H1 (cell line): ENCODE measurements at regions not wholly inside any gene's neighbourhood (a gene's known extent, or its start where the extent isn't known, plus 50 kb on each side); places are given as distances from the start of the nearest gene placed in this dataset.

ENCODE experiments used
- CTCF ChIA-PET: fragments of 300-600 bp; sonication (Branson Sonifier 250); formaldehyde crosslinking; loops from one replicate; lab custom pipeline; 2021; ENCODE audit not compliant: partially characterized antibody; lab: Charles Lee
- POLR2A ChIA-PET: fragments of 300-600 bp; sonication (Branson Sonifier 250); formaldehyde crosslinking; loops from one replicate; lab custom pipeline; 2021; ENCODE audit warnings: inconsistent platforms; ENCODE audit not compliant: partially characterized antibody; lab: Charles Lee
- DNase-seq, 2 experiments: peaks; one replicate each; pipeline versions ENCODE4 v3.0.0 to v3.0.0-alpha.2; 2010 to 2022; ENCODE audit warnings: low spot score in 2 of 2, low read depth in 1 of 2, mixed read lengths in 1 of 2
- FAIRE-seq: peaks from 2 replicates; lab custom pipeline; 2011; peaks lifted over from hg19 to GRCh38; lab: Jason Lieb, UNC
- H2AFZ ChIP-seq: 2 replicates; pipeline ENCODE4 v1.8.1; 2012; ENCODE audit warnings: low read length, inconsistent platforms
- H2AK5ac ChIP-seq: 2 replicates; pipeline ENCODE4 v1.6.1; 2013; ENCODE audit warnings: low read depth, low read length
- H2BK120ac ChIP-seq: replicated peaks from 2 replicates; pipeline ENCODE3; 2013; ENCODE audit warnings: low read depth, low read length, inconsistent platforms
- H2BK12ac ChIP-seq: 2 replicates; pipeline ENCODE4 v1.6.1; 2013; ENCODE audit warnings: low read depth, low read length
- H2BK15ac ChIP-seq: 2 replicates; pipeline ENCODE4 v1.6.1; 2013; ENCODE audit warnings: low read length
- H2BK20ac ChIP-seq: 2 replicates; pipeline ENCODE4 v1.6.1; 2013; ENCODE audit warnings: low read length
- H2BK5ac ChIP-seq: 2 replicates; pipeline ENCODE4 v1.6.1; 2013; ENCODE audit warnings: low read depth, low read length
- H3K14ac ChIP-seq: 2 replicates; pipeline ENCODE4 v1.6.1; 2013; ENCODE audit warnings: inconsistent platforms; ENCODE audit not compliant: insufficient read length
- H3K18ac ChIP-seq: 2 replicates; pipeline ENCODE4 v1.6.1; 2013; ENCODE audit warnings: low read length; ENCODE audit errors: extremely low read depth
- H3K23ac ChIP-seq: 2 replicates; pipeline ENCODE4 v1.6.1; 2013; ENCODE audit warnings: inconsistent platforms; ENCODE audit not compliant: insufficient read length
- H3K23me2 ChIP-seq: 2 replicates; pipeline ENCODE4 v1.6.1; 2013; ENCODE audit warnings: low read depth, low read length
- H3K27ac ChIP-seq: 2 replicates; pipeline ENCODE4 v1.6.1; 2011; ENCODE audit warnings: low read depth, low read length, inconsistent platforms
- H3K27me3 ChIP-seq, 4 experiments: replicated peaks in 1 of 4; 1 replicate in 1 of 4; 2 replicates in 3 of 4; pipeline versions ENCODE4 v1.6.1 to v1.8.1; 2011 to 2013; ENCODE audit warnings: low read length in 3 of 4, mild to moderate bottlenecking in 3 of 4, inconsistent platforms in 2 of 4, mixed read lengths in 2 of 4, moderate library complexity in 1 of 4; ENCODE audit not compliant: control insufficient read depth in 3 of 4, insufficient read depth in 3 of 4; ENCODE audit errors: extremely low read depth in 1 of 4
- H3K36me3 ChIP-seq, 4 experiments: 2 replicates each; pipeline versions ENCODE4 v1.6.1 to v1.8.1; 2011 to 2013; ENCODE audit warnings: mild to moderate bottlenecking in 4 of 4, low read length in 3 of 4, moderate library complexity in 2 of 4, control low read depth in 1 of 4, inconsistent platforms in 1 of 4; ENCODE audit not compliant: insufficient read depth in 4 of 4, control insufficient read depth in 2 of 4
- H3K4ac ChIP-seq: replicated peaks from 2 replicates; pipeline ENCODE3; 2013; ENCODE audit warnings: low read length, low read depth, mixed read lengths, inconsistent platforms; ENCODE audit not compliant: insufficient read length
- H3K4me1 ChIP-seq, 4 experiments: replicated peaks in 1 of 4; 1 replicate in 1 of 4; 2 replicates in 3 of 4; pipeline versions ENCODE4 v1.6.1 to v1.8.1; 2011 to 2013; ENCODE audit warnings: low read length in 3 of 4, inconsistent platforms in 2 of 4, mixed read lengths in 1 of 4; ENCODE audit not compliant: insufficient read depth in 4 of 4, control insufficient read depth in 3 of 4
- H3K4me2 ChIP-seq, 2 experiments: 2 replicates each; pipeline versions ENCODE4 v1.6.1 to v1.8.1; 2011 to 2013; ENCODE audit warnings: low read depth in 2 of 2, low read length in 2 of 2, control low read depth in 1 of 2, inconsistent platforms in 1 of 2, mild to moderate bottlenecking in 1 of 2; ENCODE audit not compliant: insufficient read depth in 1 of 2
- H3K4me3 ChIP-seq, 4 experiments: fragments of 200-600, 300-600 bp in 1 of 4; sonication (generic), shearing (Covaris generic), sonication (Bioruptor Twin) in 1 of 4; 2 replicates each; pipeline versions ENCODE4 v1.5.1 to v1.8.1; 2011 to 2016; ENCODE audit warnings: low read length in 4 of 4, low read depth in 3 of 4, control low read depth in 2 of 4, inconsistent platforms in 2 of 4, mild to moderate bottlenecking in 2 of 4, mixed read lengths in 1 of 4, moderate library complexity in 1 of 4; ENCODE audit not compliant: insufficient read depth in 2 of 4; ENCODE audit errors: extremely low read depth in 1 of 4
- H3K56ac ChIP-seq: replicated peaks from 2 replicates; pipeline ENCODE3; 2013; ENCODE audit warnings: low read depth, mild to moderate bottlenecking, mixed read lengths, low read length, inconsistent platforms; ENCODE audit not compliant: insufficient read length
- H3K79me1 ChIP-seq: 2 replicates; pipeline ENCODE4 v1.6.1; 2013; ENCODE audit warnings: low read depth, low read length, control low read depth
- H3K79me2 ChIP-seq, 2 experiments: 2 replicates each; pipeline versions ENCODE4 v1.6.1 to v1.8.1; 2012 to 2013; ENCODE audit warnings: low read length in 2 of 2, mild to moderate bottlenecking in 2 of 2, inconsistent platforms in 1 of 2; ENCODE audit not compliant: insufficient read depth in 2 of 2, control insufficient read depth in 1 of 2
- H3K9ac ChIP-seq, 4 experiments: replicated peaks in 1 of 4; 1 replicate in 1 of 4; 2 replicates in 3 of 4; pipeline versions ENCODE4 v1.6.1 to v1.8.1; 2011 to 2013; ENCODE audit warnings: low read depth in 3 of 4, low read length in 3 of 4, control low read depth in 2 of 4, mild to moderate bottlenecking in 2 of 4, moderate library complexity in 2 of 4, inconsistent platforms in 1 of 4; ENCODE audit errors: extremely low read depth in 1 of 4
- H3K9me3 ChIP-seq, 2 experiments: 2 replicates each; pipeline versions ENCODE4 v1.6.1 to v1.8.1; 2012 to 2013; ENCODE audit warnings: mild to moderate bottlenecking in 2 of 2, moderate library complexity in 2 of 2, control low read depth in 1 of 2, inconsistent platforms in 1 of 2, low read depth in 1 of 2, low read length in 1 of 2, mixed read lengths in 1 of 2; ENCODE audit not compliant: insufficient read depth in 2 of 2
- H4K20me1 ChIP-seq, 2 experiments: replicated peaks in 1 of 2; 2 replicates each; pipeline versions ENCODE3 to v1.8.1; 2011 to 2013; ENCODE audit warnings: inconsistent platforms in 2 of 2, low read length in 2 of 2, mild to moderate bottlenecking in 1 of 2; ENCODE audit not compliant: insufficient read depth in 2 of 2, control insufficient read depth in 1 of 2
- H4K5ac ChIP-seq: 2 replicates; pipeline ENCODE4 v1.6.1; 2013; ENCODE audit warnings: low read length, low read depth, mixed read lengths, inconsistent platforms; ENCODE audit not compliant: insufficient read length
- H4K8ac ChIP-seq: 2 replicates; pipeline ENCODE4 v1.8.0; 2013; ENCODE audit warnings: mild to moderate bottlenecking, moderate library complexity, low read length, inconsistent platforms; ENCODE audit not compliant: insufficient read depth; ENCODE audit errors: extremely low read depth
- H4K91ac ChIP-seq: replicated peaks from 2 replicates; pipeline ENCODE3; 2013; ENCODE audit warnings: low read length, mixed read lengths, inconsistent platforms; ENCODE audit not compliant: insufficient read length
- ASH2L ChIP-seq: fragments of 200-600, 300-600 bp; sonication (generic); IDR thresholded peaks from one replicate; pipeline ENCODE4 v1.7.1; 2017; ENCODE audit warnings: low read length
- CTCF ChIP-seq, 3 experiments: IDR thresholded peaks; 1 replicate in 2 of 3; 2 replicates in 1 of 3; pipeline versions ENCODE4 v1.5.1 to v1.6.1; 2011; ENCODE audit warnings: low read length in 3 of 3, mild to moderate bottlenecking in 3 of 3, inconsistent platforms in 2 of 3, low read depth in 1 of 3, moderate library complexity in 1 of 3; ENCODE audit not compliant: insufficient read depth in 1 of 3; ENCODE audit errors: control extremely low read depth in 1 of 3
- EP300 ChIP-seq, 2 experiments: IDR thresholded peaks; 1 replicate in 1 of 2; 2 replicates in 1 of 2; pipeline ENCODE4 v1.6.1; 2011 to 2012; ENCODE audit warnings: low read depth in 2 of 2, low read length in 2 of 2, mild to moderate bottlenecking in 2 of 2, borderline replicate concordance in 1 of 2, inconsistent platforms in 1 of 2, moderate library complexity in 1 of 2
- FOSL1 ChIP-seq: IDR thresholded peaks from 2 replicates; pipeline ENCODE4 v1.6.1; 2011; ENCODE audit warnings: mild to moderate bottlenecking, low read depth, low read length, moderate library complexity; ENCODE audit not compliant: insufficient read depth
- HDAC2 ChIP-seq, 2 experiments: fragments of 300-600 bp in 1 of 2; sonication (generic) in 1 of 2; IDR thresholded peaks; 2 replicates each; pipeline ENCODE4 v1.6.1; 2011 to 2012; ENCODE audit warnings: low read depth in 2 of 2, low read length in 2 of 2, mild to moderate bottlenecking in 2 of 2, moderate library complexity in 2 of 2, borderline replicate concordance in 1 of 2, inconsistent platforms in 1 of 2
- POLR2A ChIP-seq, 2 experiments: IDR thresholded peaks; 1 replicate in 1 of 2; 2 replicates in 1 of 2; pipeline ENCODE4 v1.6.1; 2011; ENCODE audit warnings: low read depth in 2 of 2, low read length in 2 of 2, mild to moderate bottlenecking in 2 of 2; ENCODE audit errors: control extremely low read depth in 1 of 2
- RAD21 ChIP-seq, 2 experiments: IDR thresholded peaks in 1 of 2; conservative IDR thresholded peaks in 1 of 2; 2 replicates each; pipeline ENCODE4 v1.6.1; 2011; ENCODE audit warnings: low read depth in 2 of 2, low read length in 2 of 2, improper control_type of control experiment in 1 of 2, inconsistent platforms in 1 of 2, mild to moderate bottlenecking in 1 of 2, moderate library complexity in 1 of 2
- SP4 ChIP-seq: IDR thresholded peaks from 2 replicates; pipeline ENCODE4 v1.6.1; 2012; ENCODE audit warnings: low read length, inconsistent platforms
- SUZ12 ChIP-seq: fragments of 200-600 bp; sonication (generic); IDR thresholded peaks from 2 replicates; pipeline ENCODE4 v1.6.1; 2012; ENCODE audit warnings: mild to moderate bottlenecking, inconsistent platforms, low read length, moderate library complexity, mixed read lengths
- TAF1 ChIP-seq: IDR thresholded peaks from 2 replicates; pipeline ENCODE4 v1.6.1; 2011; ENCODE audit warnings: mild to moderate bottlenecking, low read depth, low read length
- TCF12 ChIP-seq: IDR thresholded peaks from 2 replicates; pipeline ENCODE4 v1.6.1; 2011; ENCODE audit warnings: low read depth, mild to moderate bottlenecking, low read length
- TEAD4 ChIP-seq: IDR thresholded peaks from 2 replicates; pipeline ENCODE4 v1.6.1; 2012; ENCODE audit warnings: low read depth, low read length, inconsistent platforms, mixed read lengths
- WGBS, 2 experiments: shearing (Covaris generic) in 1 of 2; methylation state at CpG; one replicate each; pipeline versions ENCODE4 v1.1.6 to v1.1.7; 2013 to 2015; ENCODE audit warnings: low lambda C conversion rate in 2 of 2, mixed read lengths in 2 of 2, inconsistent platforms in 1 of 2, low coverage in 1 of 2, missing lambda C conversion rate in 1 of 2; ENCODE audit not compliant: insufficient replicate concordance in 2 of 2, insufficient coverage in 1 of 2, insufficient read length in 1 of 2; ENCODE audit errors: extremely low coverage in 1 of 2, missing lambda C conversion rate in 1 of 2; 5-methylcytosine and 5-hydroxymethylcytosine counted together

DNA sequence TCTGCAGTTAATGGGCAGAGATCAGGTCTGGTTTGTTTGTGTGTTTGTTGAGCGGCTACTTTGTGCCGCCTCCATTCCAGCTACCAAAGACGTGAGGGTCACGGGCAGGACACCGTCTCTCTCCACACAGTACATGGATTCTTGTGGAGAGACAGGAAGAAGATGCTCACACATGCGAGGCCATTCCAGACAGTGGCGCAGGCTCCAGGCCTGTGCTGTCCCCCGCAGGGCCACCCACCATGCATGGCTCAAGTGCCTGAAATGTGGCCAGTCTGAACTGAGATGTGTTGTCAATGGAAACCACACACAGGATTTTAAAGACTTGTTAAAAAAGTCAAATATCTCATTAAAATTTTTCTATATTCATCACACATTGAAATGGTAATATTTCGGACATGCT is 848.3 kb downstream of the TBC1D22A start:
- Histone ChIP-seq H4K91ac (no peak overlapping the region), H4K5ac (no peak overlapping the region), H2AFZ (no peak overlapping the region), H3K23ac (no peak overlapping the region), H3K14ac (no peak overlapping the region), H3K79me1 (no peaks in the 10 kb centered on the region), H3K9ac (no peak overlapping the region), H4K20me1 (no peaks in the 10 kb centered on the region), H3K27me3 (no peaks in the 10 kb centered on the region), H3K4me1 (no peaks in the 10 kb centered on the region), H3K4me2 (no peak overlapping the region), H3K18ac (no peak overlapping the region), H2BK12ac (no peak overlapping the region), H3K36me3 (no peaks in the 10 kb centered on the region), H2BK120ac (no peak overlapping the region), H3K4me3 (no peak overlapping the region), H3K56ac (no peak overlapping the region), H2BK5ac (no peak overlapping the region), H4K8ac (no peak overlapping the region), H3K79me2 (no peaks in the 10 kb centered on the region), H3K9me3 (peaks cover 5 to 38% of the 10 kb centered on the region in 2 experiments; a peak in 2 of 4 replicates), H3K23me2 (no peaks in the 10 kb centered on the region), H2AK5ac (no peak overlapping the region), H2BK20ac (no peak overlapping the region), H3K27ac (no peak overlapping the region), H2BK15ac (no peak overlapping the region), H3K4ac (no peak overlapping the region)
- FAIRE-seq (no peak), DNase-seq (no peak)
- CTCF ChIA-PET, result no interaction called here
- POLR2A ChIA-PET, result no interaction called here
- WGBS, 2 experiments, result 93% methylated on average over 9 of the region's 9 CpGs; no CpG with 5 or more reads in 1 of the 2 experiments
- no peak for TF ChIP-seq RAD21 (IDR thresholded peaks at IDR 0.05 in 1 of 2, conservative IDR thresholded peaks at IDR 0.05 in 1 of 2; ENCODE audit: low read depth in 2 of 2, low read length in 2 of 2)
- no peak for TF ChIP-seq TAF1
- no peak for TF ChIP-seq FOSL1
- TF ChIP-seq TEAD4, result no peak
- TF ChIP-seq POLR2A (IDR thresholded peaks at IDR 0.05; ENCODE audit: control extremely low read depth in 1 of 2, low read depth in 2 of 2, low read length in 2 of 2), result no peak
- TF ChIP-seq EP300 (IDR thresholded peaks at IDR 0.05; ENCODE audit: borderline replicate concordance in 1 of 2, low read depth in 2 of 2, low read length in 2 of 2), result no peak
- TF ChIP-seq HDAC2 (IDR thresholded peaks at IDR 0.05; ENCODE audit: borderline replicate concordance in 1 of 2, low read depth in 2 of 2, low read length in 2 of 2), result no peak
- no peak for TF ChIP-seq CTCF (IDR thresholded peaks at IDR 0.05; ENCODE audit: control extremely low read depth in 1 of 3, insufficient read depth in 1 of 3, low read depth in 1 of 3, low read length in 3 of 3)
- TF ChIP-seq ASH2L, result no peak
- no peak for TF ChIP-seq SUZ12
- TF ChIP-seq TCF12, result no peak
- TF ChIP-seq SP4, result no peak
